ENCODE measurements at regions not wholly inside any gene's neighbourhood (a gene's known extent, or its start where the extent isn't known, plus 50 kb on each side); places are given as distances from the start of the nearest gene placed in this dataset.
A peak's percentile ranks its signal among the peaks of the same experiment; 100 is the strongest.
"Not testable (repeated sequence)": the region's sequence is repeated elsewhere in the genome, so short reads cannot be mapped to it uniquely, and the experiment has no call there.

GRCh38 chr9:108441251-108441650, 414.5 kb downstream of the ACTL7B start:
- no peak for DNase-seq

- DNase-seq = no peak
Observed at GRCh38 chr9:108439947-108440346, 415.8 kb downstream of the ACTL7B start.

- no peak for DNase-seq
Observed at GRCh38 chr9:108437656-108438055, 418.1 kb downstream of the ACTL7B start.

GRCh38 chr9:108436448-108436847, 419.3 kb downstream of the ACTL7B start:
- peak in 1 of 2 experiments; percentile 13 for DNase-seq

GRCh38 chr9:108434502-108434901, 421.3 kb downstream of the ACTL7B start:
- no peak for DNase-seq

- DNase-seq = peak; percentile 3 to 29
Observed at GRCh38 chr9:108434036-108434435, 421.8 kb downstream of the ACTL7B start.

GRCh38 chr9:108430655-108431054, 425.1 kb downstream of the ACTL7B start:
- DNase-seq = no peak

GRCh38 chr9:108427751-108428150, 428.0 kb downstream of the ACTL7B start:
- DNase-seq = no peak

GRCh38 chr9:108426421-108426940, 429.3 kb downstream of the ACTL7B start:
- not testable (repeated sequence) for DNase-seq

- DNase-seq = no peak
Observed at GRCh38 chr9:108423433-108423832, 432.4 kb downstream of the ACTL7B start.

- DNase-seq = no peak
Observed at GRCh38 chr9:108419379-108419778, 436.4 kb downstream of the ACTL7B start.

GRCh38 chr9:108417726-108418125, 438.1 kb downstream of the ACTL7B start:
- DNase-seq = no peak

- DNase-seq = no peak
Observed at GRCh38 chr9:108417312-108417711, 438.5 kb downstream of the ACTL7B start.

- no peak for DNase-seq
Observed at GRCh38 chr9:108416324-108416723, 439.5 kb downstream of the ACTL7B start.

GRCh38 chr9:108413809-108414208, 442.0 kb downstream of the ACTL7B start:
- no peak for DNase-seq

- no peak for DNase-seq
Observed at GRCh38 chr9:108412755-108413154, 443.0 kb downstream of the ACTL7B start.

GRCh38 chr9:108411632-108412031, 444.2 kb downstream of the ACTL7B start:
- no peak for DNase-seq

- DNase-seq = no peak
Observed at GRCh38 chr9:108410161-108410560, 445.6 kb downstream of the ACTL7B start.

GRCh38 chr9:108400297-108400696, 455.5 kb downstream of the ACTL7B start:
- no peak for DNase-seq

- DNase-seq = no peak
Observed at GRCh38 chr9:108399851-108400250, 455.9 kb downstream of the ACTL7B start.

GRCh38 chr9:108397286-108397685, 458.5 kb downstream of the ACTL7B start:
- DNase-seq = no peak

GRCh38 chr9:108396611-108397010, 459.2 kb downstream of the ACTL7B start:
- no peak for DNase-seq

- DNase-seq = no peak
Observed at GRCh38 chr9:108396193-108396592, 459.6 kb downstream of the ACTL7B start.

GRCh38 chr9:108395421-108395820, 460.4 kb downstream of the ACTL7B start:
- DNase-seq = no peak

- DNase-seq = no peak
Observed at GRCh38 chr9:108394726-108395125, 461.1 kb downstream of the ACTL7B start.

Data from Kasumi-1 (cell line).